GM21825 (cell line): ENCODE measurements at regions not wholly inside any gene's neighbourhood (a gene's known extent, or its start where the extent isn't known, plus 50 kb on each side); places are given as distances from the start of the nearest gene placed in this dataset.
A peak's percentile ranks its signal among the peaks of the same experiment; 100 is the strongest.

Experiments used
- ATAC-seq: cut with Tn5 transposase; IDR thresholded peaks from one replicate; pipeline ENCODE4 v1.9.1; 2021; ENCODE audit warnings: mild to moderate bottlenecking, moderate library complexity; ENCODE audit not compliant: unreplicated experiment

DNA sequence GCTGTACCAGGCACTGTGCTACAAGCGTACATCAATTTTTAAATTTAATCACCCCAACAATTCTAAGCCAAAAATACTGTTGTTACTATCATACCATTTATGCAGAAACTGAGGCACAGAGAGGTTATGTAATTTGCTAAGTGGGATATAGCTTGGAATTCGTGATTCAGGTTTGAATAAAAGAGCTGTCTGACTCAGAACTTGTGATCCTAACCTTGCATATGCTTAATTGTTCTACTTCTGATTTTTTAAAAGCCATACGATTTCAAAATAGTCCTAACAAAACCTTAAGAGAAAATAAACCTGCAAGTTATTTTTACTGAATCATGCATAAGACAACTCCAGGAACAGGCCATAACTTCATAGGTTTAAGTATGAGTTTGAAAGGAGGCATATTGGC lies 498.0 kb upstream of the CFAP20DC start:
- no peak for ATAC-seq

DNA sequence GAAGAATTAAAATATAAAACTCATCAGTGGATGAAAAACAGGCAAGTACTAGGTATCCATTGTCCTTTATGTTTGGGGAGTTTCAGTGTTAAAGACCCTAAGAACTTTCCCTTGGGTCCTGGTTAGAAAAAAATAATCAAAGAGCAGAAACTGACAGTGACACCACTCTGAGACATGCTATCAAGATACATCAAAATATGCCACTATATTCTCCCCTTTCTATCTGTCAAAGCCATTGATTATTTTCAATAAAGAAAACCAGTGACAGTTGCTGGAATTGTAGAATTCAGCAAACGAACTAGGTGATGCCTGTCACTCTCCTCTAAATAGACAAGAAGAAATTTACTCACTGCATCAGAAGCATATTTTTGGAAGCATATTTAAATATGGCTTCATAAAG lies 496.7 kb upstream of the CFAP20DC start:
- no peak for ATAC-seq

DNA sequence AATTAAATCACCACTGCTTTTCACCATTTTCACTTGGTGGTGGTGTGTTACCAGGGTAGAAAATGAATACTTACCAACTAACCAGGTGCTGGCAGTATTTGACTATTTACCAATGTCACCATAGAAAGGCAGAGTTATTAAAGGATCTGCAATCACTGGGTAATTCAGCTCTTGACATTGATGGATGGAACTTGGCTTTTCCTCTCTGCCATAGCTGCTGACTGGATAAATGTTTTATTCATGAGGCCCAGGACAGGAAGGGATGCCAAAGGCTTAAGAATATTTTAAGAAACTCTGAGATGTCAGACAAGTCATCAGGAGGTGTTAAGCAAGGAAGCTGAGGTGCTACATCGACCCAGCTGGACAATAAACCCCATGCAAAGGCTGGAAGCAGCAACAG lies 495.5 kb upstream of the CFAP20DC start:
- no peak for ATAC-seq

DNA sequence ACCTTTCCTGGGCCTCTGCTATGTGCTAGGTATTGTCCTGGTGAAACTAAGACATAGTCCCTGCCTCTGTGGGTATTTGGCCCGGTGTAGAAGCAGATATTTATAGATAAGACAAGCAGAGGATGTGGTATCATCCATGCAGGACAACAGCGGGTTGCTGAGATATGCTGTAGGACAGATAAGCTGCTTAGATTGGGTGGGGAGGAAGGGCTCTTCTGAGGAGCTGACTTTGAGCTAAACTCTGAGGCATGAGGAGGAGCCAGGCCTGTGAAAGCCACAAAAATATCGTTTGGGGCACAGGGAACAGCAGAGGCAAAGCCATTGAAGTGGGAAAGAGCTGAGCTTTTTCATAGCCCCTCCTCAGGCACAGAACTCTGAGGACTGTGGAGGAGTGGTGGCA lies 492.5 kb upstream of the CFAP20DC start:
- ATAC-seq: no peak

DNA sequence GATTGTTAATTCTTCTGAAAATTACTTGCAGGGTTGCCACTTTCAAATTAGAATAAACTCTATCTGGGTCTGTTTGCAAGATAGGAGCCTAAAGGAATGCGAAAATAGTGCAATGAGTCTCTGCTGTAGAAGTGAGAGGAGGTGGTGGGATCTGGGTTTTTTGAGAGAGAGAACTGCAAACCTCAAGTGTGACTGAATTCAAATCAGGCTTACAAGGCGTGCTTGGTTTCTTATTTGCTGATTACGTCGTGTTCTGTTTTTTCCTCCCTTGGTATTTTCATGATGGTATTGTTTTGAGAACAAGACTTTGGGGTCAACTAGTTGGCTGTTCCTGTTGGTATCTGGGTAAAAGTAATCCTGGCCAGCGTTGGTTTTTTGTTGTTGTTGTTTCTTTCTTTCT lies 490.9 kb upstream of the CFAP20DC start:
- peak; percentile 65 for ATAC-seq

DNA sequence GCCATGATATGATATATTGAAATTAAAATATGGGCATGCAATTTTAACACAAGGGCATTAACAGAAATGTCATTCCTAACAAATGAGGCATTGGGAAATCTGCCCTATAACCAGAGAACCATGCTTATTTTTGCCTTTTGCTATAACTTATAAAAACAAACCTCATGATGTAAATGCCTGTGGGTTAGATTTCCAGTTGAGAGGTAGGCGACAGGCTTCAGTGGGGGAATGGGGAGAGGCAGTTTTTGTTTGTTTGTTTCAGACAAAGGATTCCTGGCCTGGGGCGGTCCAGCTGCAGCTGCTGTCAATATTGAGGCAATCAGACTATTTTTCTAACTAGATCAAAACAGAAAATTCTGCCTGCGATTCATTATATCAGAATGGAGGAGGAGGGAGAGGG lies 490.4 kb upstream of the CFAP20DC start:
- no peak for ATAC-seq

DNA sequence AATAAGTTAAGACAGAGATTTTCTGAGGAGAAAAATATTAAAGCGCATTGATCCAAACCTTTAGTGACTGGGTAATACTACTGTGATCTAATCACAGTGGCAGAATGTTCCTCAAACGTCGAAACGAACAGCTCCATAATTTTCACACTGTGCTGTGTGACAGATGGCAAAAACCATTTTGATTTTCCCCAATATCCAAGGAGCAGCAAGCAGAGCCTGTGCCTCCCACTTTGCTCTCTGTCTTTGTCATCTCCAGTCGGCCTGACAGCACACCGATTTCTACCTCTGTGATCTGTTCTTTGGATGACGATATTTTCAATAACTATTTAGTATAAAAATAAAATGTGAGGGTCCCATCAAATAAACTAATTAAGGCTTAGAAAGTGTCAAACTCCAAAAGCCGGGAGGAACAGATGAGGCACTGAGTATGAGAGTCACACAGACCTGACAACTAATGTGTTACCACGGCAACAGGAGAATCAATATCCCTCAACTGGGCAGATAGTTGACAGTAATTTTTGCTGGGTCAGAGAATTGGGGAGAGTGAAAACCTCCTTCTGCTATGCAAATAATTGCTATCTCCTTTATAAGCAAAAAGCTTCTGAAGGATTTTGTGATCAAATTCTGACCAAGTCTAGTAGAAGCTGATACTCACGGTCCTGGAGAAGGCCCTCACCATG lies 489.1 kb upstream of the CFAP20DC start:
- ATAC-seq: no peak

DNA sequence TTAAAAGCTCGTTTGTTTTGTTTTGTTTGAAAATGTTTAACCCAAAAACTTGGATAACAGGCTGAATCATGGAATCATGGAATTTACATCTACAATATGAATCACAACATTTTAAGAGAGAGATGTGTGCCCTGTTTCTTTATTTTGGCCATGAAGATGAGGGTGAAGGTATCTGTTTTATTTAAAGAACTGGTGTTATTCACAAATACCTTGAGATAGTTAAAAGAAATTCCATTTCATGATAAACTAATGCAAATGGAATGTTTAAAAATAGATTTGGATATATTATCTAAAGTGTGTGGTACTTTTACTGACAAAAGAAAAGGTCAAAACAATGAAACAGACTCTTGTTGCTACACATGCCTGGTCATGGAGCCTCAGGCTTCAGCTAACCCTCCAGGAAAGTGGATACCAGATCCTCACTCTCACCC lies 486.0 kb upstream of the CFAP20DC start:
- ATAC-seq: no peak

DNA sequence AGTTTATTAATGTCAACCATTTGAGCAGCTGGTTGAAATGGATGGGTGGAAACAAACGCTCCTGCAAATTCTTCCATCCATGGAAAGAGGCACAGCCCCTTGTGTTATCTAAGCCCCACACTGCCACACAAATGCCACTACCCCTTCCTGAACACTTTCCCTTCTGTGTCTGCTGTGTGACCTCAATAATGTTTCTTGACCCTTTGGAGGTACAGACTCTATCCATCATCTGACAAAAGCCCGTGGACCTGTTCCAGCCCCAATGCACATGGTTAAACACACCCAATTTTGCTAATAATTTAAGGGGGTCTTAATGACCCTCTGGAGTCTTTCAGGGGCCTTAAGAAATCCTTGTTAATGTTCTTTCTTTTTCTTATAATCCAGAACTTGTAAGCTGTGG lies 482.2 kb upstream of the CFAP20DC start:
- no peak for ATAC-seq

DNA sequence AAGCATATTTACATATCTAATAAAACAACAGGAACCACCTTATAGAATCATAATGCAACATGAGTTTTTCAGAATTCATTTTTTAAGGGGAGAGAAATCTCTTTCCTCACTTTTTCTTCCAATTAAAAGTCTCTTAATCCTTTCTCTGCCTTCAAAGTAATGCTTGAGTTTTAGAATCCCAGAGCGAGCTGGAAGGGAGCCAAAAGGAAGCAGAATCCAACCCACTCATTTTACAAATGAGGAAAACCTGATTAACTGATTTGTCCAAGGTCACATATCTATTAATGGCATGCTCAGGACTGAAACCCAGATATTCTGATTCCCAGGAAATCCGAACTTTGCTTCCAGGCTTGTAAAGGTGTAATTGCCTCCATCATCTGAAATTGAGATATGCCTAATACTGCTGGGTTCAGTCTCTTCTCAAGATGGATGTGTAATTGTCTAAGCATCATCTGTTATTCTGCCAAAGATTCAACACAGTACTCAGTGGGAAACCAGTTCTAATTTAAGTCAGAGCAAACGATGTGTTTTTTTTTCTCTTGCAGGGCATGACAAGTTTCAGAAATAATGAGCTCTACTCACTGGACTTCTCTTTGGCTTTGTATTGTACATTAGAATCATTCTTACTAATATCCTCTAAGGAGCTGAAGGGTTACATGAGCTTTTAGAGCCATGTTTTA lies 481.4 kb upstream of the CFAP20DC start:
- no peak for ATAC-seq

DNA sequence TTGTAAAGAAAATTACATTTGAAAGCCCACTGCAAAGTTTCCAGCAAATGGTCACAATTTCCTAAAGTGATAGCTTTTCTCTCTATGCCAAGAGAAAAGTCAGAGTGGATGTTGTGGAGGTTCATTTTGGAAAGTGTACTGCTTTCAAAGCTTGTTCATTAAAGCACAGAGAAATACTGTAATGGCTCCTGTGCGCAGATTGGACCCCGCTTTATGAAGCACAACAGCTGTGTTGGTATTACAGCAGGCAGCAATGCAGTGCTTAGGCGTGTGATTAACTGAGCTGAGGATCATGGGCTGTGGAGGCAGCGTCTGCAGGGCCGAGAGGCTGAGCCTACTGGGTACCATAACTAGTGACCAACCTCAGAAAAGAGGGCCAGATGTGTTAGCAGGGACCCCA lies 478.4 kb upstream of the CFAP20DC start:
- ATAC-seq: no peak

DNA sequence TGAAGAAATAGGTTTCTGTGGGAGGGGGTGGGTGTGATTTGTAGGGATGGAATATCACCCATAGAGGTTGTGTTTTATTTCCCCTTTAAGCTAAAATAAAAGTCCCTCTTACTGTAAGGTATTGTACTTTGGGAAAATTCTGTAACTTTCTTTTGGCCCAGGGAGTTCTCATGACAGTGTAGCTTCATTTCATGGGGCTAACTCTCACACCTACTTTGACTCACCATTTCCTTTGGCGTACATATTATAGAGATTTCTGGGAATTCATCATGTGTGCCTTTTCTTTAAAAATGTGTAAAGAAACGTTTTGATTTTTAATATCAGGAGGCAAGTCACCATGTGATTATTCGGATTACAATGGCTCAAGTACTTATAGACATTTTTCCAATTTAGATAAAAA lies 477.7 kb upstream of the CFAP20DC start:
- no peak for ATAC-seq

DNA sequence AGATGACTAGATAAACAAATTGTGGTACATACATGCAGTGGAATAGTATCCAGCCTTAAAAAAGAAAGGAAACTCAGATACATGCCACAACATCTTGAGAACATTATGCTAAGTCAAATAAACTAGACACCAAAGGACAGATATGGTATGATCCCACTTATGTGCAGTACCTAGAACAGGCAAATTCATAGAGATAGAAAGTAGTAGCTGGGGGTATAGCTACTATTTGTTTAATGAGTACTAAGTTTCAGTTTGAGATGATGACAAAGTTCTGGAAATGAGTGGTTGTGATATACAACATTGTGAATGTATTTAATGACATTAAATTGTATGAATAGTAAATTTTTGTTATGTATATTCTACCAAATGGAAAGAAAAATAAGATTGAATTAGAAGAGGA lies 477.2 kb upstream of the CFAP20DC start:
- no peak for ATAC-seq

DNA sequence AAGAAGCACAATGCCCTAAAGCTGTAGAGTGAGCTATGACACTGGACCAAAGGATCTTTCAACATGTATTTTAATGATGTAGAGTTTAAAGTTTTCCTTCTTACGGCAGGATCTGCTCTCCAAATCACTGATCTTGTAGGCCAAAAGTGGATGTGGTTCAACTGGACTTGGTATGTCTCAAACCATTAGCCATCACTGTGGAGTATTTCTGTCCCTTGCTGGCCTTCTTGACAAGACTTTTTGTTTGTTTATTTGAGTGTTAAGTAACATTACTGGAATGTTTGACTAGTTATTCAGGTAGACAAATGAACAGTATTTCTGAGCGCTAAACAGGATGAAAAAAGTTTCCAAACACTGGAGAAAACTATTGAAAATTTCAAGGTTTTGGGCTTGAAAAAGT lies 472.7 kb upstream of the CFAP20DC start:
- ATAC-seq: no peak

DNA sequence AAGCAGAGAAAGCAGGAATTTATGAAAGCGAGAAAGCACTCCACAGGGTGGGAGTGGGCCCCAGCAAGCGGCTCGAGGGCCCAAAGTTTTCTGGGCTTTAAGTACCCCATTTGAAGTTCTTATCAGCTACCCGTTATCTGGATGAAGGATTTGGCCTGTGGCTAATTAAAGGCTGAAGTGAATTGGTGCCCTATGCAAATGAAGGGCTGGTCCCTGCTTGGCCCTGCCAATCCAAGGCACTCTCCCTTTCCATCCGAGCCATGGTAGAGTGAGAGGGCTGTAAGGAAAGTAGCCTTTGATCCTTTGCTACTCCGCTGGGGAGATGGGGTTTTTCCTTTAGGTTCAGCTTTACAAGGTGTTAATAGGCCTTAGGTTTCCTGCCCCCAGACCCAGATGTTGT lies 469.3 kb upstream of the CFAP20DC start:
- no peak for ATAC-seq

DNA sequence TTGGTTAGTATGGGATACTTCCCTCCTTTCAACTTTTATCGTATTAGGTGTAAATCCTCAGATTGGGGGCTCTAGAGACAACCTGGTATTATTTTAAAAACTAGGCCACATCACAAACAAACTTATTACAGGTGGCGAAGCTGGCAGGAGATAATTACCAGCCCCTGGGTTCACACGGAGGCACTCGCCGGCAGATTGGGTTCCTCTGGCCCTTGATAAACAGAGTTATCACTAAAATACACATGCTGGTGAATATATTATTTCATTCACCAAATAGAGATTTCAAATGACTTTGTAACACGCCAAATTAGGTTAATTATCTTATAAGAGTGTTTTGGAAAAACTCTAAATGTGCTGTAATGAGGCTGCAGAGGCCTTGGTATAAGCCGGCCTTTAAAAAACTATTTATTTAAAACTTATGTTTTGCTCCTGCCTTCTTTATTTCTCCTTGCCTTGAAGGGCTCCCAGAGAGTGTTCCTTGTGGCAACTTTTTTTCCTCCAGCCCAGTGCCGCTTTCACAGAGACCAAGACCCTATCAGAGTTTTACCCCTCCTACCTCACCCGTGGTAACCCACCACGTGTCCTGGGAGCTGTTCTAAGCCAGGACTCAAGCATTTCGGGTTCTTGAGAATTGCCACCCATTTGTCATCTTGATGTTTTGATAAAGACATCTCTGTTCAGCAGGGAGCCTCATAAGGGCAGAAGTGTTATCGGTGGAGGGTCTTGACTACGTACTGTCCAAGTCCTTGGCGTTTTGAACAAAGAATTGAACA lies 468.6 kb upstream of the CFAP20DC start:
- ATAC-seq: no peak

DNA sequence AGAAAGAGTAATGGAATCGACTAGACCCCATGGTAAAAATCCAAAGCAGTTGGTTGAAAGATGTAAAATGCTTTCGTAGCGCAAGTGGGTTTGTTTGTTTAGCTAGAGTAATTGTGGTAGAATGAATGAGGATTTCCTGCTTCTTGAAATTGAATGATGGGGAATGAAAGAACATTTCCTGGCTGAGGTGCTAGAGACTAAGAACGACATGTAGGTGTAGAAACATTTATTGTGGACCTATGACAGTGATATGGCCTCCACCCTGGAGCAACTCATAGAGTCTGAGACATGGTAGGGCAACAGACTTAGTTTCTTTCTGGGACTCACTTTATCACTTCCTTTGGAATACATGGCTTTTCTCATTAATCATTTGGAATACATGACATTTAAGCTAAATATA lies 467.6 kb upstream of the CFAP20DC start:
- no peak for ATAC-seq

DNA sequence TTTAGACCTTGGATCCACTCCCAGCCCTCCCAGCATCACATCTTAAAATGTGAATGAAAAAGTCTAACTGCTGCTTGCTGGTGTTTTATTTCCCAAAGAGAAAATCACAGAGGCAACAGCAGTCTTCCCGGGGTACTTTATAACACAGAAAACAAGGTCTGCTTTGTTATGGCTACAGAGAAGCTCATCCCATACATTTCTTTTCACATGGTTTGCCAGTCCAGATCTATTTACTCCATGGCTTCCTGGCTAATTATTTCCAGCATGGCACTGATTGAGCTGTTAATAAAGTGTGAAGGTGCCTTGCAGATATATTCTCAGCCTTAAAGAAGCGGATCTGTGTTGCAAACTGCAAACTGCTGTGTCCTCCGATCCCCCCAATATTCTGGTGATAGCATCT lies 466.1 kb upstream of the CFAP20DC start:
- no peak for ATAC-seq

DNA sequence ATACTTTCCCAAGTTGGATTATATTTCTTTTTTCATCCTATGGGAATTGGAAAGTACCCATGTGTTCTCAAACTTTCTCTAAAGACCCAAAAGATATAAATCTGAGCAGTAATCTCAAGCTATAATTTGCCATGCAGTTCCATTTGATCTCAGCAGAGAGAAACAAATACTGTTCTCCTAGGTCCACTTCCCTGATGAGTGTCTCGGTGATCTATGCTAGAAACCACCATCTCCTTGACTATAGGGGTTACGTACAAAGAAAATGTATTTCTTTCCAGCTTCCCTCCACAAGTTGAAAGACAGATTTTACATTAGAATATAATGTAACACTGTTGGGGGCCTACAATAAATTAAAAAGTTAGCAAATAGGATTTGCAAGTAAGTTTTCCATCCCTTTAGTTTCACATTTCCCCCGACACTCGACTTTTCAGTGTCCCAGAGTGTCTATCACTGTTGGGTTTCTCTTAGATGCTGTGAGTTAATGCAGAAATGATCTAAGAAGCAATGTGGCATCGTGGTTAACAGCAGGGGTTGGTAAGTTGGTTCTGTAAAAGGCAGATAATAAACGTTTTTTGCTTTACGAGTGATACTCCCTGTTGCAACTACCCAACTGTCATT lies 465.1 kb upstream of the CFAP20DC start:
- ATAC-seq: no peak

DNA sequence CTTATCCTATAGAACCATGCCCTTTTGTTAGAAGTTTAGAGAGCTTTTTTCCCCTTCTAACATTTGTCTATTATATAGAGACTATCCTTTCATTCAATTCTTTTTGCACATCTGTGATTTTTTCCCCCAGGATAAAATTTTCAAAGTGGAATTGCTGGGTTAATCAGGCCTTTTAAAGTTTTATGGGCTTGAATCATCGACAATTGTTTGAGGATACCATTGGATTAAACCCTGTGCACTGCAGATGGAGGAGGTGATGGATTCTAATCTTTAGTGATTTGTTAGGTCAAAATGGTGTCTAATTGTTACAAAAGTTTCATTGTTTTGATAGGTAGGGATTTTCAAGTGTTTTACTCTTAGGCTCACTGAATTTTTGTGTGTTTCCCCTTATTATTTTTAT lies 463.7 kb upstream of the CFAP20DC start:
- no peak for ATAC-seq

DNA sequence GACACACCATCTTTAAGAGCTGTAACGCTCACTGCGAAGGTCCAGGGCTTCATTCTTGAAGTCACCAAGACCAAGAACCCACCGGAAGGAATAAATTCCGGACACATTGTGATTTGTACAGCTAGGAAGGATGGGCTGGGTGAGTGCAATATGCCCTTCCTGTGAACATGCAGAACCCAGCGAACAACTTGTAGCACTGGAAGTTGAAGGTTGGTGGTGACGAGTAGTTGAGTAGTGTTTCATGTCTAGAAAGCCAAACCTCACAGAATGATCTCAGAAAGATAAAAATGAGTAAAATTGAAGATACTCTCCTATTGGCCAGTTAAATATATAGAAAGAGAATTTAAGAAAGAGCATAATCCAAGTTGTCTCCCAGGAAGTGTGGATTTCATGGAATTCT lies 462.2 kb upstream of the CFAP20DC start:
- no peak for ATAC-seq

DNA sequence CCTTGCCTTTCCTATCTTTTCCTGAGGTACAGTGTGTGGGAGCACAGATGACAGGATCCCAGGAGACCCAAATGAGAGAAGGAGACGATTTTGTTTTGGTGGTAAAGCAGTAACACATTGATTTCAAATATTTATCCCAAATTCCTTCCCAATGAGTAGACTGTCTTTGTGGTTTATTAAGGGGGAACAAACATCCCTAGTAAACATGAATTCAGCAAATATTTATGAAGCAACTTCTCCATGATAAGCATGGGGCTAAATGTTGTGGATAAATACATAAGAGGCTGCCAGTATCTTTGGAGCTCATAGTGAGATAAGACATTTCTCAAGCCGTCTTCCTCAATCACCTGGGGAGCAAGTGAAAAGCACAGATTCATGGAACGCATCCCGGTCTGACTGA lies 460.8 kb upstream of the CFAP20DC start:
- no peak for ATAC-seq
